Mesenchymal stem cell (in vitro differentiated cells and primary cell): ENCODE measurements at regions not wholly inside any gene's neighbourhood (a gene's known extent, or its start where the extent isn't known, plus 50 kb on each side); places are given as distances from the start of the nearest gene placed in this dataset.

Experiments used
- DNase-seq: peaks from one replicate; pipeline ENCODE4 v3.0.0-alpha.2; 2013
- H2AFZ ChIP-seq: one replicate; pipeline ENCODE4 v1.6.1; 2013; ENCODE audit warnings: low read depth, mild to moderate bottlenecking, control low read depth, inconsistent platforms, low read length, moderate library complexity
- H2AK5ac ChIP-seq: 2 replicates; pipeline ENCODE4 v1.6.1; 2013; ENCODE audit warnings: low read length, moderate library complexity, mild to moderate bottlenecking, inconsistent platforms; ENCODE audit not compliant: severe bottlenecking
- H2BK120ac ChIP-seq: one replicate; pipeline ENCODE4 v1.6.1; 2013; ENCODE audit warnings: low read depth, mild to moderate bottlenecking, inconsistent platforms, low read length, moderate library complexity
- H2BK12ac ChIP-seq, 2 experiments: one replicate each; pipeline ENCODE4 v1.6.1; 2013; ENCODE audit warnings: inconsistent platforms in 2 of 2, low read length in 2 of 2, mild to moderate bottlenecking in 2 of 2, moderate library complexity in 2 of 2, control low read depth in 1 of 2
- H2BK15ac ChIP-seq: one replicate; pipeline ENCODE4 v1.6.1; 2013; ENCODE audit warnings: mild to moderate bottlenecking, low read depth, inconsistent platforms; ENCODE audit not compliant: poor library complexity, severe bottlenecking
- H2BK5ac ChIP-seq: 2 replicates; pipeline ENCODE4 v1.6.1; 2013; ENCODE audit warnings: low read depth, mild to moderate bottlenecking, low read length, control low read depth, inconsistent platforms; ENCODE audit not compliant: poor library complexity, severe bottlenecking
- H3K14ac ChIP-seq, 2 experiments: one replicate each; pipeline ENCODE4 v1.6.1; 2013; ENCODE audit warnings: inconsistent platforms in 2 of 2, low read length in 2 of 2, control low read depth in 1 of 2, mild to moderate bottlenecking in 1 of 2, moderate library complexity in 1 of 2
- H3K18ac ChIP-seq, 2 experiments: one replicate each; pipeline ENCODE4 v1.6.1; 2013; ENCODE audit warnings: inconsistent platforms in 2 of 2, low read length in 2 of 2, control low read depth in 1 of 2, low read depth in 1 of 2, mild to moderate bottlenecking in 1 of 2
- H3K23ac ChIP-seq, 2 experiments: one replicate each; pipeline ENCODE4 v1.6.1; 2013; ENCODE audit warnings: inconsistent platforms in 2 of 2, low read length in 2 of 2, mild to moderate bottlenecking in 2 of 2, moderate library complexity in 2 of 2, control low read depth in 1 of 2
- H3K27ac ChIP-seq: 2 replicates; pipeline ENCODE4 v1.5.1; 2013; ENCODE audit warnings: mild to moderate bottlenecking, moderate library complexity, low read length, control low read depth, inconsistent platforms; ENCODE audit not compliant: poor library complexity, severe bottlenecking
- H3K27me3 ChIP-seq, 2 experiments: 2 replicates each; pipeline versions ENCODE4 v1.6.1 to v1.7.0; 2013; ENCODE audit warnings: low read length in 2 of 2, mild to moderate bottlenecking in 2 of 2, moderate library complexity in 2 of 2, control low read depth in 1 of 2, inconsistent platforms in 1 of 2; ENCODE audit not compliant: control insufficient read depth in 1 of 2, insufficient read depth in 1 of 2
- H3K36me3 ChIP-seq, 2 experiments: 2 replicates each; pipeline versions ENCODE4 v1.6.1 to v1.7.0; 2013; ENCODE audit warnings: low read length in 2 of 2, control low read depth in 1 of 2, inconsistent platforms in 1 of 2, low read depth in 1 of 2, mild to moderate bottlenecking in 1 of 2; ENCODE audit not compliant: insufficient read depth in 2 of 2, control insufficient read depth in 1 of 2
- H3K4ac ChIP-seq, 2 experiments: one replicate each; pipeline ENCODE4 v1.6.1; 2013; ENCODE audit warnings: inconsistent platforms in 2 of 2, low read length in 2 of 2, mild to moderate bottlenecking in 2 of 2, moderate library complexity in 2 of 2, control low read depth in 1 of 2, low read depth in 1 of 2
- H3K4me1 ChIP-seq: 2 replicates; pipeline ENCODE4 v1.6.1; 2013; ENCODE audit warnings: low read depth, low read length, control low read depth; ENCODE audit not compliant: control insufficient read depth, insufficient read depth
- H3K4me2 ChIP-seq: 2 replicates; pipeline ENCODE4 v1.6.1; 2013; ENCODE audit warnings: low read length, mild to moderate bottlenecking, inconsistent platforms; ENCODE audit not compliant: poor library complexity, severe bottlenecking
- H3K4me3 ChIP-seq, 2 experiments: 2 replicates each; pipeline versions ENCODE4 v1.5.1 to v1.7.0; 2013; ENCODE audit warnings: low read length in 2 of 2, mild to moderate bottlenecking in 2 of 2, control low read depth in 1 of 2, low read depth in 1 of 2; ENCODE audit not compliant: insufficient read depth in 1 of 2
- H3K79me1 ChIP-seq: replicated peaks from 2 replicates; pipeline ENCODE4 v1.6.1; 2013; ENCODE audit warnings: mild to moderate bottlenecking, control low read depth, low read length, inconsistent platforms; ENCODE audit not compliant: poor library complexity, severe bottlenecking
- H3K9ac ChIP-seq: 2 replicates; pipeline ENCODE4 v1.7.0; 2013; ENCODE audit warnings: mild to moderate bottlenecking, low read length, moderate library complexity
- H3K9me3 ChIP-seq: 2 replicates; pipeline ENCODE4 v1.7.0; 2013; ENCODE audit warnings: mild to moderate bottlenecking, low read length; ENCODE audit not compliant: control insufficient read depth
- H4K8ac ChIP-seq: one replicate; pipeline ENCODE4 v1.6.1; 2013; ENCODE audit warnings: inconsistent platforms, mild to moderate bottlenecking, low read length, moderate library complexity
- H4K91ac ChIP-seq: one replicate; pipeline ENCODE4 v1.6.1; 2013; ENCODE audit warnings: mild to moderate bottlenecking, low read length, inconsistent platforms
- WGBS: methylation state at CpG from one replicate; pipeline ENCODE4 v1.1.7; 2013; ENCODE audit warnings: mixed read lengths; 5-methylcytosine and 5-hydroxymethylcytosine counted together

GRCh38 chr16:60302261-60302660 lies 1568.1 kb upstream of the GOT2 start:
- Histone ChIP-seq H4K8ac (no peak overlapping the region), H4K91ac (no peak overlapping the region), H3K27ac (no peak overlapping the region), H2BK120ac (no peak overlapping the region), H3K4me3 (no peak overlapping the region), H2BK12ac (no peak overlapping the region), H3K36me3 (no peaks in the 10 kb centered on the region), H3K79me1 (no peaks in the 10 kb centered on the region), H3K4ac (no peak overlapping the region), H3K9me3 (peaks cover 4% of the 10 kb centered on the region), H3K23ac (no peak overlapping the region), H2AFZ (no peak overlapping the region), H2BK15ac (no peak overlapping the region), H3K4me2 (no peak overlapping the region), H2AK5ac (no peak overlapping the region), H3K4me1 (no peaks in the 10 kb centered on the region), H3K14ac (no peak overlapping the region), H3K27me3 (no peaks in the 10 kb centered on the region), H3K9ac (no peak overlapping the region), H3K18ac (no peak overlapping the region), H2BK5ac (no peak overlapping the region)
- DNase-seq, result no peak
- WGBS, result 71% methylated on average over 2 of the region's 2 CpGs

GRCh38 chr16:60299241-60299776 lies 1565.2 kb upstream of the GOT2 start:
- no peak overlapping the region for H2AFZ ChIP-seq
- no peak overlapping the region for H2BK120ac ChIP-seq
- no peak overlapping the region for H3K14ac ChIP-seq
- H3K27me3 ChIP-seq, result no peaks in the 10 kb centered on the region
- no peak overlapping the region for H2BK12ac ChIP-seq
- H3K27ac ChIP-seq, result no peak overlapping the region
- no peak overlapping the region for H4K91ac ChIP-seq
- H3K18ac ChIP-seq, result no peak overlapping the region
- H3K9me3 ChIP-seq, result peaks cover 4% of the 10 kb centered on the region
- no peak overlapping the region for H2BK15ac ChIP-seq
- H2AK5ac ChIP-seq, result no peak overlapping the region
- WGBS, result 61% methylated on average over 2 of the region's 3 CpGs
- no peaks in the 10 kb centered on the region for H3K4me1 ChIP-seq
- no peak overlapping the region for H2BK5ac ChIP-seq
- no peaks in the 10 kb centered on the region for H3K79me1 ChIP-seq
- no peak overlapping the region for H3K4me3 ChIP-seq
- no peak overlapping the region for H3K4ac ChIP-seq
- H4K8ac ChIP-seq, result no peak overlapping the region
- no peaks in the 10 kb centered on the region for H3K36me3 ChIP-seq
- DNase-seq, result no peak
- H3K23ac ChIP-seq, result no peak overlapping the region
- no peak overlapping the region for H3K9ac ChIP-seq
- no peak overlapping the region for H3K4me2 ChIP-seq

- DNase-seq, result no peak
- Histone ChIP-seq H2BK120ac (no peak overlapping the region), H2AFZ (no peak overlapping the region), H4K8ac (no peak overlapping the region), H3K23ac (no peak overlapping the region), H2BK12ac (no peak overlapping the region), H3K27ac (no peak overlapping the region), H3K36me3 (no peaks in the 10 kb centered on the region), H3K9ac (no peak overlapping the region), H3K14ac (no peak overlapping the region), H3K4me2 (no peak overlapping the region), H3K4ac (no peak overlapping the region), H4K91ac (no peak overlapping the region), H3K79me1 (no peaks in the 10 kb centered on the region), H3K18ac (no peak overlapping the region), H3K4me3 (no peak overlapping the region), H2AK5ac (no peak overlapping the region), H3K27me3 (no peaks in the 10 kb centered on the region), H2BK5ac (no peak overlapping the region), H3K9me3 (peaks cover 4% of the 10 kb centered on the region), H2BK15ac (no peak overlapping the region), H3K4me1 (no peaks in the 10 kb centered on the region)
- 50% methylated on average over 1 of the region's 3 CpGs for WGBS
These were observed 1561.3 kb upstream of the GOT2 start for GRCh38 chr16:60295451-60295850.

DNA sequence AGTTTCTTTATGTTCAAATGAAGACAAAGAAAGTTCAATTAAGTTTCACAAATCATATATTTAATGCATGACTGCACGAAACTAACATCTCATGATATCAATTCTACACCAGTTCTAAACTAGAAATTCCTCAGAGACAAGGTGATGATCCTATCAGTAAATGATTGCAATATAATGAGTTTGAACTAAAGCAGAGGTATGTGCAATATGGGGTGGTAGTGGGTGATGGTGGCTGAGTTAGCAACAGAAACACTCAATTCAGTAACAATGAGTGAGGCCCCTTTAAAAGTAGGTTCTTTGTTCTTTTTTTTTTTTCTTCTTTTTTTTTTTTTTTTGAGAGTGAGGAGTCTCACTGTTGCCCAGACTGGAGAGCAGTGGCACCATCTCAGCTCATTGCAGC lies 1551.7 kb upstream of the GOT2 start:
- H3K4me1 ChIP-seq, result no peaks in the 10 kb centered on the region
- H2AFZ ChIP-seq, result no peak overlapping the region
- WGBS, result no CpG with 5 or more reads among the region's 1 CpG
- H2BK12ac ChIP-seq, result no peak overlapping the region
- no peak overlapping the region for H2BK120ac ChIP-seq
- no peak overlapping the region for H3K4me3 ChIP-seq
- no peak overlapping the region for H3K27ac ChIP-seq
- H3K36me3 ChIP-seq, result no peaks in the 10 kb centered on the region
- no peaks in the 10 kb centered on the region for H3K79me1 ChIP-seq
- H2BK5ac ChIP-seq, result no peak overlapping the region
- H3K4me2 ChIP-seq, result no peak overlapping the region
- no peak overlapping the region for H2BK15ac ChIP-seq
- no peak for DNase-seq
- H3K9ac ChIP-seq, result no peak overlapping the region
- no peak overlapping the region for H2AK5ac ChIP-seq
- H4K8ac ChIP-seq, result no peak overlapping the region
- H3K4ac ChIP-seq, result no peak overlapping the region
- no peak overlapping the region for H3K23ac ChIP-seq
- H3K18ac ChIP-seq, result no peak overlapping the region
- no peaks in the 10 kb centered on the region for H3K9me3 ChIP-seq
- no peak overlapping the region for H3K14ac ChIP-seq
- no peak overlapping the region for H4K91ac ChIP-seq
- no peaks in the 10 kb centered on the region for H3K27me3 ChIP-seq
